ENCODE measurements at regions not wholly inside any gene's neighbourhood (a gene's known extent, or its start where the extent isn't known, plus 50 kb on each side); places are given as distances from the start of the nearest gene placed in this dataset.

GRCh38 chr5:66326276-66326675, 182.2 kb downstream of the SREK1 start:
- Histone ChIP-seq H2BK20ac (ENCODE audit: low read depth, low read length, poor library complexity, severe bottlenecking) (no peak overlapping the region), H3K4me1 (ENCODE audit: insufficient read depth, low read length) (no peaks in the 10 kb centered on the region), H3K79me1 (ENCODE audit: insufficient read depth, low read depth, low read length, poor library complexity, severe bottlenecking) (no peaks in the 10 kb centered on the region), H3K23me2 (ENCODE audit: insufficient read length, low read depth, low read length, poor library complexity, severe bottlenecking) (no peaks in the 10 kb centered on the region), H3K27me3 (ENCODE audit: insufficient read depth, low read length) (no peaks in the 10 kb centered on the region), H4K91ac (ENCODE audit: insufficient read length, low read depth, low read length) (no peak overlapping the region), H3K14ac (ENCODE audit: insufficient read depth, low read length) (no peak overlapping the region), H4K5ac (ENCODE audit: insufficient read length, low read depth, low read length) (no peak overlapping the region), H4K8ac (replicated peaks; ENCODE audit: insufficient read length, low read depth, low read length) (no peak overlapping the region), H3K9ac (ENCODE audit: extremely low read depth, insufficient read length, low read length) (no peak overlapping the region), H3K27ac (ENCODE audit: insufficient read length, low read depth, low read length) (no peak overlapping the region), H2AFZ (ENCODE audit: low read length) (no peak overlapping the region), H3K56ac (ENCODE audit: insufficient read length, low read depth, low read length) (no peak overlapping the region), H2BK15ac (ENCODE audit: low read depth, low read length) (no peak overlapping the region), H2BK12ac (ENCODE audit: insufficient read length, low read depth, low read length) (no peak overlapping the region), H3K4ac (ENCODE audit: low read depth, low read length) (no peak overlapping the region), H3K18ac (ENCODE audit: insufficient read length, low read depth, low read length) (no peak overlapping the region), H3K79me2 (ENCODE audit: insufficient read depth, low read length) (no peaks in the 10 kb centered on the region), H2BK120ac (ENCODE audit: low read depth, low read length, poor library complexity, severe bottlenecking) (no peak overlapping the region), H2BK5ac (ENCODE audit: insufficient read length, low read length) (no peak overlapping the region), H3T11ph (ENCODE audit: low read length) (no peak overlapping the region), H4K20me1 (ENCODE audit: control insufficient read depth, insufficient read depth, insufficient read length) (no peaks in the 10 kb centered on the region), H3K4me2 (ENCODE audit: insufficient read depth, insufficient read length, low read length) (no peak overlapping the region), H3K23ac (ENCODE audit: insufficient read length, low read depth, low read length) (no peak overlapping the region), H2AK5ac (ENCODE audit: insufficient read length, low read length) (no peak overlapping the region), H3K9me3 (ENCODE audit: control insufficient read depth, low read depth, low read length) (no peaks in the 10 kb centered on the region)
- TF ChIP-seq, protein P1, sequence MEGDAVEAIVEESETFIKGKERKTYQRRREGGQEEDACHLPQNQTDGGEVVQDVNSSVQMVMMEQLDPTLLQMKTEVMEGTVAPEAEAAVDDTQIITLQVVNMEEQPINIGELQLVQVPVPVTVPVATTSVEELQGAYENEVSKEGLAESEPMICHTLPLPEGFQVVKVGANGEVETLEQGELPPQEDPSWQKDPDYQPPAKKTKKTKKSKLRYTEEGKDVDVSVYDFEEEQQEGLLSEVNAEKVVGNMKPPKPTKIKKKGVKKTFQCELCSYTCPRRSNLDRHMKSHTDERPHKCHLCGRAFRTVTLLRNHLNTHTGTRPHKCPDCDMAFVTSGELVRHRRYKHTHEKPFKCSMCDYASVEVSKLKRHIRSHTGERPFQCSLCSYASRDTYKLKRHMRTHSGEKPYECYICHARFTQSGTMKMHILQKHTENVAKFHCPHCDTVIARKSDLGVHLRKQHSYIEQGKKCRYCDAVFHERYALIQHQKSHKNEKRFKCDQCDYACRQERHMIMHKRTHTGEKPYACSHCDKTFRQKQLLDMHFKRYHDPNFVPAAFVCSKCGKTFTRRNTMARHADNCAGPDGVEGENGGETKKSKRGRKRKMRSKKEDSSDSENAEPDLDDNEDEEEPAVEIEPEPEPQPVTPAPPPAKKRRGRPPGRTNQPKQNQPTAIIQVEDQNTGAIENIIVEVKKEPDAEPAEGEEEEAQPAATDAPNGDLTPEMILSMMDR (conservative IDR thresholded peaks at IDR 0.05): no peak
- Mint-ChIP-seq H3K4me1 (peaks cover 3 to 6% of the 10 kb centered on the region in 2 experiments; a peak in 3 of 4 replicates), H3K4me3 (no peak overlapping the region), H3K27me3 (ENCODE audit: low read depth) (peaks cover 5% of the 10 kb centered on the region), H3K36me3 (ENCODE audit: insufficient read depth in 1 of 3, low read depth in 3 of 3) (peaks cover 0 to 4% (median 3%) of the 10 kb centered on the region in 3 experiments; a peak in 1 of 7 replicates), H3K9me3 (peaks cover 4% of the 10 kb centered on the region in 2 experiments; a peak in 3 of 5 replicates), H3K27ac (no peak overlapping the region)
- no peak for DNase-seq
- no CpG with 5 or more reads among the region's 1 CpG for WGBS (ENCODE audit: extremely low coverage, insufficient read length, low lambda C conversion rate)

Measured in H9 (cell line).